Vagina (tissue), 2 donors: ENCODE measurements at regions not wholly inside any gene's neighbourhood (a gene's known extent, or its start where the extent isn't known, plus 50 kb on each side); places are given as distances from the start of the nearest gene placed in this dataset.

Experiments used
- POLR2A ChIP-seq, 2 donors: fragments of 450-650 bp; IDR thresholded peaks; one replicate each; pipeline ENCODE4 v1.6.1; 2017; ENCODE audit warnings: antibody characterized with exemption in 2 of 2, mild to moderate bottlenecking in 2 of 2, moderate library complexity in 2 of 2
- TF ChIP-seq, protein P1 (sequence below), 3 experiments: fragments of 450-650 bp in 2 of 3; fragments of 200-600 bp in 1 of 3; sonication (generic) in 1 of 3; IDR thresholded peaks; one replicate each; pipeline ENCODE4 v1.5.1; 2017 to 2019; ENCODE audit warnings: antibody characterized with exemption in 3 of 3, mild to moderate bottlenecking in 2 of 3, moderate library complexity in 2 of 3

DNA sequence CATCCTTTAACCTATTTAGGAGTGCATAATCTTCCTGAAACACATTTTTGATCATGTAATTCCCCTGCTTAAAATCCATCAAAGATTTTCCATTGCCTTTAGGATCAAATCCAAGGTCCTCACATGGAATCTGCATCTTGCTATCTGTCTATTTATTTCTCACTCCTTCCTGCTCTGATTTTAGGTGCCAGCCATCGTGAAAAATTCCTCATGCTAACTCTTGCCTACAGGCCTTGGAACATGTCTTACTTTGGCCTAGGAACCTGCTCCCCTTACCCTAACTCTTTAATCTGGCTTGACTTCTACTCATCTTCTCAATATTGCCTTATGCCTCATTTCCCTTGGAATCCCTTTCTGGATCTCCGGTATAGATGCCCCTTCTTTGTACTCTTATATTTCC lies 1074.3 kb downstream of the TTLL7 start:
- TF ChIP-seq POLR2A (IDR thresholded peaks at IDR 0.05) = no peak
- TF ChIP-seq, protein P1, sequence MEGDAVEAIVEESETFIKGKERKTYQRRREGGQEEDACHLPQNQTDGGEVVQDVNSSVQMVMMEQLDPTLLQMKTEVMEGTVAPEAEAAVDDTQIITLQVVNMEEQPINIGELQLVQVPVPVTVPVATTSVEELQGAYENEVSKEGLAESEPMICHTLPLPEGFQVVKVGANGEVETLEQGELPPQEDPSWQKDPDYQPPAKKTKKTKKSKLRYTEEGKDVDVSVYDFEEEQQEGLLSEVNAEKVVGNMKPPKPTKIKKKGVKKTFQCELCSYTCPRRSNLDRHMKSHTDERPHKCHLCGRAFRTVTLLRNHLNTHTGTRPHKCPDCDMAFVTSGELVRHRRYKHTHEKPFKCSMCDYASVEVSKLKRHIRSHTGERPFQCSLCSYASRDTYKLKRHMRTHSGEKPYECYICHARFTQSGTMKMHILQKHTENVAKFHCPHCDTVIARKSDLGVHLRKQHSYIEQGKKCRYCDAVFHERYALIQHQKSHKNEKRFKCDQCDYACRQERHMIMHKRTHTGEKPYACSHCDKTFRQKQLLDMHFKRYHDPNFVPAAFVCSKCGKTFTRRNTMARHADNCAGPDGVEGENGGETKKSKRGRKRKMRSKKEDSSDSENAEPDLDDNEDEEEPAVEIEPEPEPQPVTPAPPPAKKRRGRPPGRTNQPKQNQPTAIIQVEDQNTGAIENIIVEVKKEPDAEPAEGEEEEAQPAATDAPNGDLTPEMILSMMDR (IDR thresholded peaks at IDR 0.05) = no peak
